Activated naive CD4-positive, alpha-beta T cell treated with anti-CD3 and anti-CD28 coated beads, Interleukin-2, amount 50 U/mL, for 16 hours (primary cell): ENCODE measurements at regions not wholly inside any gene's neighbourhood (a gene's known extent, or its start where the extent isn't known, plus 50 kb on each side); places are given as distances from the start of the nearest gene placed in this dataset.

Experiments used
- DNase-seq: peaks from one replicate; pipeline ENCODE4 v3.0.0-alpha.2; 2020

DNA sequence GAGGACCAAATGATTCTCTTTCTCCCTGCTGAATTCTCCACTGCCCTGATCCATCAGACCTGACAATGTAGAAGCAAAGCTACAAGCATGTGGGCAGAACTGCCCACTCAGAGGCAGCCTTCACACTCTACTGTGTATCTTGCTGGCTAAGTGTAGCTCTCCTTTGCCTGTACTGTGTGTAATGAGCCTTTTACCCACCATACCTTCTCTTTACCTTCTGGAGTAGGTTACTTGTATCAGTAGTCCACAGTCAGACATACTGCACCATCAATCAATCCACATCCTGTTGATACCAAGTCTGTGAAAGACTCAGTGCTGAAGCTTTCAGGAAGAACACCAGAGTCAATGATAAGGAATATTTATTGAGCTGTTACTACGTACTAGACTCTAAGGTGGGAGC is 440.7 kb upstream of the ARHGEF26 start:
- DNase-seq = no peak

GRCh38 chr3:153681057-153681456 is 440.1 kb upstream of the ARHGEF26 start:
- no peak for DNase-seq

DNA sequence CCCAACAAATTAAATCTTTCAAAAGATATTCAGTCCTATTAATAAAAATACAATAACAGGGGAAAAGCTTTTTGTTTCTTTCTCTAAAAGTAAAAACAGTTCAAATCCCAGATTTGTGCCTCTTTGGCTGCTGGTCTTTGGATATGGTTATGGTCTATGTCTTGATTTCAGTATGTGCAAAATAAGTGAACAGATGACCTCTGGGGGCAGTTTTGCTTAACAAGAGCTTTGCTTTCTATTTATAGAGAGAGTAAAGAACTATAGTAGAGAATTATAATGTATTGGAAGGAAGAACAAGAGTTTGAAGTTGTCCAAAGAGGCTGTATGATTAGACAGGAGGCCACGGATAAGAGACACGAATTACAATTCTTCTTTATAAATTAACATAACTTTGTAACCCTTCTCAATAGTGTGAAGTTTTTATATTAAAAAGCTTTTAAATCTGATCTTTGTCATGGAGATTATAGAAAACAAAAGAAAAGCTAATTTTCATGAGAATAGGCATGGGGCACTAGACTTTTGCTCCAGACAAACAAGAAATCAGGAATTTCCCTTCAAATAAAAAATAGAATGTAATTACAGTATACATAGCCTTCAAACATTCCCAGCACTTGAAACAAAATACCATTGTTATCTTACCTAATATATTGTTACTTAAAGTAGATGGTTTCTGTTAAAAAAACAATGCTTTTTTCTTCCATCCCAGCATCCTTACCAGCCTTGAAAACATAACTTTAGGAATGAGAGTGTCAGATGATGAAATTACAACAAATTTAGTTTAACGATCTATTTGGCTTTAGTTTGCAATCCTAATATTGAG is 432.7 kb upstream of the ARHGEF26 start:
- no peak for DNase-seq

GRCh38 chr3:153693207-153693606 is 428.0 kb upstream of the ARHGEF26 start:
- DNase-seq = no peak

DNA sequence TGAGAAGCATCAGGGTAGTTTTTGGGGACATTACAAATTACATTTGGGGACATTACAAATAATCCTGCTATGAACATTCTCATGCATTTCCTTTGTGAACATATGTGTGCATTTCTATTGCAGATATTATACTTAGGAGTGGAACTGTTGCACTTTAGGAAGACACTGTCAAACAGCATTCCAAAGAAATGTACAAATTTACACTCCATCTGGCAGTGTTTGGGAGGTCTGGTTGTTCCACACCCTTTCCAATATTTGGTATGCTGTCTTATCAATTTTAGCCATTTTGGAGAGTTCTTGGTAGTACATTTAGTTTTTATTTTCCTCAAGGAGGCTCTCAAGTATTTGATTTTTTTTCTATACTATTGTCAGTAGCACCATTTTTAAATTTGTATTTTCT is 419.1 kb upstream of the ARHGEF26 start:
- DNase-seq = no peak

DNA sequence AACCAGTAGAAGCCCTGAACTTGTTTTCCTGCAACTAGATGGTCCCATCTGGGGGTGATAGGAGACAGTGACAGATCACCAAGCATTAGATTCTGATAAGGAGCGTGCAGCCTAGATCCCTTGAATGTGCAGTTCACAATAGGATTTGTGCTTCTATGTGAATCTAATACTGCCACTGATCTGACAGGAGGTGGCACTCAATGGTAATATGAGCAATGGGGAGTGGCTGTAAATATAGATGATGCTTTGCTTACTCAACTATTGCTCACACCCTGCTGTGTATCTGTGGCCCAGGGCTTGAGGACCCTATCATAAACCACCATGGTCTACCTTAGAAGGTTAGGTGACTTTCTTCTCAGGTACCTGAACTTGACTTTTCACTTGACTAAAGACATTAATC is 417.1 kb upstream of the ARHGEF26 start:
- DNase-seq = no peak

DNA sequence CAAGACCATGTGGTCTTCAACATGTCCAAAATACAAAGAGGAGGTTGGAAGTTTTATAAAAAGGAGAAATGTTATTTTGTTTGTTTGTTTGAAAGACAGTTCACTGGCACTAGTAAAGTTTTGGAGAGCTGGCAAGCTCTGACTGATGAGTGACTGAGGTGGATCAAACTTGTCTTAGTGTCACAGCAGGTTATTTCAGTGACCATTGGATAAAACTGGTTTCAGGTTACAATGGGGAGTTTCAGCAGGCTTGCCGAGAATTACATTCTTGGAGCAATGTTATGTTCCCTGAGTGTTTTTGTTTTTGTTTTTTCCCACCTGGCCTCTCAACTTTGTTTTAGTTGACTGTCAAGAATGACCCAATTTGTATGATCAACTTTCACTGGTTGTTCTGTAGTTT is 414.5 kb upstream of the ARHGEF26 start:
- DNase-seq = no peak

GRCh38 chr3:153714016-153714415 is 407.2 kb upstream of the ARHGEF26 start:
- DNase-seq = no peak

DNA sequence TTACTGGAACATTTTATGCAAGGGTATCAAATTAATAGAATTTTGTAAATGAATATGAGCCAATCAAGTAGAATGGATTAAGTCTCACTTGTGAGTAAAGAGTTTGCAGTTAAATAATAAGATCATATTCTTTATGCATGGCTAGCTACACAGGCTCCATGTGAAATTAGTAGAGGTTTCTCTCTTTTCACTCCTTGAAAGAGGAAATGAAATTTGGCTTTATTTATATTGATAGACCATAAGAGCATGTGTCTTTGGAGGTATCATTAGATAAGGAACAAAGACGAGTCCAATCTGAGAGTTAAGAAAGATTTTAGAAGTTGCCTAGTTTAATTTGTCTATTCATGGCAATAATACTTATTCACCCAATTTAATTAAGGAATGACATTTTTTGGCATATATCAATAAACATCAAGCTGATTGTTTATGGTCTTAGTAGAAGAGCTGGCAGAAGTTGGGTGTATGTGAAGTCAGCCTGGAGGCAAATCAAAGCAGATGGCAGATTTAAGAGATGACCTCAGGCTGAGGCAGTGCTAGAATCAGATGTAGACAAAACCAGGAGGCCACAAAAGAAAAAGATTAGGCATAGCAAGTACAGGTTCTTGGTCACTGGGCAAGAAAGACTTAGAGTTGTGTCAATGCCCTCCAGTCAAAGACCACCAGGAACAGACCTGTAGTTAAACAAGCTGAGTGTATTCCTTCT is 406.5 kb upstream of the ARHGEF26 start:
- DNase-seq = no peak

DNA sequence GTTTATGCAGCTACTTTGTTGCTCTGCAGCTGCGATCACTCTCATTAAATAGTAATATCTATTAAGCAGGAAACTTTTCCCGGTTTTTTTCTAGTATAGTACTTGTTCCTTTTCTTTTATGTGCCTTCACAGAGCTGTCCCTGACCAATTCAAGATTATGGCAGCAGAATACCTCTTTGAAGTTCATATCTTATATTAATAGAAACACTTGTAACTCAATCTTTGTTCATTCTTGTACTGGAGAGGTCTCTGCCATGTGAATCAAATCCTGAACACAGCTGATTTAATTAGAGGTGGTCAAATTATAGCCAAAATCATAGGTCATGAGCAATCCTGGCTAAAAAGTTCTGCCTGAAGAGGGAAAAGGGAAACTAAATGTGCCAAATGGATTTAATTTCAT is 399.0 kb upstream of the ARHGEF26 start:
- DNase-seq = no peak

- no peak for DNase-seq
Observed at GRCh38 chr3:153731071-153731470, 390.1 kb upstream of the ARHGEF26 start.

DNA sequence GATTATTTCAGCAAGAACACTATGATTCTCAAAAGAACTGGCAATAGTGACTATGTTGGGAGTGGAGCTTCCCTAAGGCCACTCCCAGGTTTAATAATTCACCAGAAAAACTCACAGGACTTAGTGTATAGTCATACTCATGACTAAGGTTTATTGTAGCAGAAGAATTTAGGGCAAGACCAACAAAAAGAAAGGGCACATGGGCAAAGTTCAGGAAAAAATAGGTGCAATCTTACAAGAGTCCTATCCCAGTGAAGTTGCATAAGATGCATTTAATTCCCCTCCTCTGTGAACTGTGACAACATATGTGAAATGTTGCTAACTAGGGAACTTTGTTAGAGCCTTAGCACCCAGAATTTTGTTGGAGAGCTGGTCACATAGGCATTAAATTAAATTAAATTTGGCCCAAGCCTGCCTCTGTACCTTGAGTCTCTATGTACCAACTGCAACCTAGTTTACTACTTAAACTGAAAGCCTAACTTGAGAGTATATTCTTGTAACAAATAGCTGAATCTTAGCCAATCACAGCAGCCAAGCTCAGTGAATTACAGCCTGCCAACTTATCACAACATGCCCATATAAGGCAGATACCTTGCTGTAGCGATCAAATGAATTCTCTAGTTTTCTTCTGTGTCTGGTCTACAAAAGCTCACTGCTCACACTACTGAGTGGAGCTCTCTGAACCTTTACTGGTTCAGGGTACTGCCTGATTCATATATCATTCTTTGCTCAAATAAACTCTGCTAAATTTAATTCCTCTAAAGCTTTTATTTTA is 386.2 kb upstream of the ARHGEF26 start:
- DNase-seq = no peak

GRCh38 chr3:153740109-153740508 is 381.1 kb upstream of the ARHGEF26 start:
- DNase-seq = no peak

DNA sequence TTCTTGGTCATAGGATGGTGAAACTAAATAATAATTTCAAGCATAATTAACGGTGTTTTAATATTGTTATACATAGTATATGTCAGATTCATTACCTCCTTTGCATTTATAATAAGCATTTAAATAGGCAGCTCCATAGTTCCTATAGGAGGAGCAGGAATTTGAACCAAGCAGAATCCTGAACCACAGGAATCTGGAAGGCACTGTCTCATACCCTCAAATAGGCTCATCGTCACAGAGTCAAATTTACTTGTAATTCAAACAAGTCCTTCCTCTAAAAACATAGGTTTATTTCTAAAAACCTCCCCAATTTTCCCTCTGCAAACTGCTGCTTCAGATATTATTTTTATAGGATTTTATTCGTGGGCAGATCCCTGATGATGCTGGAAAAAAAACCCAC is 376.3 kb upstream of the ARHGEF26 start:
- no peak for DNase-seq

GRCh38 chr3:153746211-153746610 is 375.0 kb upstream of the ARHGEF26 start:
- DNase-seq = no peak

GRCh38 chr3:153749070-153749610 is 372.1 kb upstream of the ARHGEF26 start:
- DNase-seq = no peak

GRCh38 chr3:153752405-153753027 is 368.7 kb upstream of the ARHGEF26 start:
- DNase-seq = no peak

GRCh38 chr3:153753035-153753434 is 368.2 kb upstream of the ARHGEF26 start:
- DNase-seq = no peak

- no peak for DNase-seq
Observed at GRCh38 chr3:153756816-153757215, 364.4 kb upstream of the ARHGEF26 start.

- no peak for DNase-seq
Observed at GRCh38 chr3:153757839-153758238, 363.4 kb upstream of the ARHGEF26 start.

DNA sequence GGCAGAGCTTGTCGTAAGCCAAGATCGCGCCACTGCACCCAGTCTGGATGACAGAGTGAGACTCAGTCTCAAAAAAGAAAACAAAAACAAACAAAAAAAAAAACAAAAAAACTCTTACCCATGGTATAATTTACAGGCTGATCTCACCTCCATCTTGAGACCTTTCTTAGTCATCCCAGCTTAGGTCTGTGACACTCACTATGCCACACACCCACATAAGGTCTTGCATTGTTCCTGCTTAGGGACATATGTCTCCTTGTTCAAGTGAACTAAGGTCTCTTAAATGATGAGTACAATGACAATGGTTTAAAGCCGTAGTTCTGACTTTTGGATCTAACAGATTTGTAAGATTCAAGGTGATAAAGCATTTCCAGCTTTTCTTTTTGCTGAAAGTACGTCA is 360.2 kb upstream of the ARHGEF26 start:
- no peak for DNase-seq

GRCh38 chr3:153762411-153763235 is 358.6 kb upstream of the ARHGEF26 start:
- no peak for DNase-seq
